Muscle layer of colon (tissue), 2 donors: ENCODE measurements at regions not wholly inside any gene's neighbourhood (a gene's known extent, or its start where the extent isn't known, plus 50 kb on each side); places are given as distances from the start of the nearest gene placed in this dataset.

Experiments
- H3K27ac ChIP-seq: one replicate; pipeline ENCODE4 v1.7.0; 2013; ENCODE audit warnings: low read depth, mild to moderate bottlenecking, low read length, moderate library complexity
- H3K27me3 ChIP-seq, 2 donors: one replicate each; pipeline ENCODE4 v1.7.0; 2013; ENCODE audit warnings: low read length in 2 of 2, mild to moderate bottlenecking in 2 of 2; ENCODE audit not compliant: insufficient read depth in 2 of 2, control insufficient read depth in 1 of 2
- H3K36me3 ChIP-seq: one replicate; pipeline ENCODE4 v1.7.0; 2013; ENCODE audit warnings: mild to moderate bottlenecking, low read length; ENCODE audit not compliant: insufficient read depth
- H3K4me1 ChIP-seq: one replicate; pipeline ENCODE4 v1.7.0; 2013; ENCODE audit warnings: mild to moderate bottlenecking, low read length; ENCODE audit not compliant: insufficient read depth
- H3K4me3 ChIP-seq, 2 donors: one replicate each; pipeline ENCODE4 v1.7.0; 2013; ENCODE audit warnings: low read length in 2 of 2, low read depth in 1 of 2, mild to moderate bottlenecking in 1 of 2, moderate library complexity in 1 of 2
- H3K9ac ChIP-seq: one replicate; pipeline ENCODE4 v1.7.0; 2013; ENCODE audit warnings: low read length
- H3K9me3 ChIP-seq: one replicate; pipeline ENCODE4 v1.7.0; 2013; ENCODE audit warnings: mild to moderate bottlenecking, low read length
- donor health status: abdominal sarcoma.
- donor health status: Adenocarcinoma of cecum.

DNA sequence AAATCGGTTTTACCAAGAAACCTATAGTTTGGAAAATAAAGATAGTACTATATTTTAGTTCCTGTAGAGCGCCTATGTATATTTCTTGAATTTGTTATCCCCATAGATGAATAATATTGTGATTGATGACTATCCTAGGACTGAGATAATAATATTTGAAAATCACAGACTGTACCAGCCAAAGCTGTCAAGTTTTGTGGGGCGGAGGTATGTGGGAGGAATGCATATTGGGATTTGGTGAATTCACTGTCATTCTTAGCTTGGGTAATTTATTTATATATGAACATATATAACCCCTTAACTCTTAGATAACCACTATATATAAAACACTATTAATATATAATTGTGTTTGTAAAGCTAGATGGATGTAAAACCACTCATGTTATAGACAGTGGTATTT is 205.5 kb upstream of the ARSJ start:
- Histone ChIP-seq H3K4me3 (no peak overlapping the region), H3K27me3 (no peaks in the 10 kb centered on the region), H3K9me3 (no peaks in the 10 kb centered on the region), H3K36me3 (no peaks in the 10 kb centered on the region), H3K4me1 (no peaks in the 10 kb centered on the region), H3K9ac (no peak overlapping the region), H3K27ac (no peak overlapping the region)

DNA sequence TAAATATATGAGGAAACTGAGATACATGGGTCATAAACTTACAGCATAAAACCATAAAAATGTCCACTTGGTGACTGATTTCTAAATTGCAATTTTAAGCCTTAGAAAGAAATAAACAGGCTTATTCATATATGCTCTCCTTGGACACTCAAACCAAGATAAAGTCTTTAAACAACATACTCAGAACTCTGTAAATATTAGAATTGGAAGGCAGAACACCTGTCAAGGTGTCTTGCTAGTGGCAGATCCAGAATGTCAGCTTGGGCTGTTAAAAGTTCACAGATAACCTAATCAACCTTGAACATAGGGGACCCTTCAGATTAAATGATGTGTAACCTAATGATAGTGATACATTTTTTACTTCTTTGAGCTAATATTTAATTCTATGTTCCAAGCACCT is 208.1 kb upstream of the ARSJ start:
- Histone ChIP-seq H3K27ac (no peak overlapping the region), H3K9me3 (no peaks in the 10 kb centered on the region), H3K4me1 (no peaks in the 10 kb centered on the region), H3K27me3 (no peaks in the 10 kb centered on the region), H3K4me3 (no peak overlapping the region), H3K36me3 (no peaks in the 10 kb centered on the region), H3K9ac (no peak overlapping the region)

DNA sequence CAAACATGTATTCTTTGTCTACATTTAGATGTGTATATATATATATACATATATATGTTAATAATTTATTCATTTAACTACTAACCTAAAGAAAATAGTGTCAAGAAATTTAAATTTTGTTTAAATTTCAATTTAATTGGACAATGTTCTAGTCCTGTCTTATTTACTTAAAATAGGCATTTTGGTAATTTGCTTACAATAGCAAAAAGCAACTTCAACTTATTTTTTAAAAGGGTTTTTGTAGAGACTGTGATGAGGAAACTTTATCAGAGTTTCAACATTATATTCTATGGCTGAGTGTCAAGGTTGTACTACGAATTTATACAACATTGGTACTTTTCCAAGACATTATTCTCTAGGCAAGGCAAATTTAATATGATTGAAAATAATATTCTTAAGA is 212.0 kb upstream of the ARSJ start:
- Histone ChIP-seq H3K4me3 (no peak overlapping the region), H3K27me3 (no peaks in the 10 kb centered on the region), H3K27ac (no peak overlapping the region), H3K36me3 (no peaks in the 10 kb centered on the region), H3K9me3 (no peaks in the 10 kb centered on the region), H3K9ac (no peak overlapping the region), H3K4me1 (no peaks in the 10 kb centered on the region)

DNA sequence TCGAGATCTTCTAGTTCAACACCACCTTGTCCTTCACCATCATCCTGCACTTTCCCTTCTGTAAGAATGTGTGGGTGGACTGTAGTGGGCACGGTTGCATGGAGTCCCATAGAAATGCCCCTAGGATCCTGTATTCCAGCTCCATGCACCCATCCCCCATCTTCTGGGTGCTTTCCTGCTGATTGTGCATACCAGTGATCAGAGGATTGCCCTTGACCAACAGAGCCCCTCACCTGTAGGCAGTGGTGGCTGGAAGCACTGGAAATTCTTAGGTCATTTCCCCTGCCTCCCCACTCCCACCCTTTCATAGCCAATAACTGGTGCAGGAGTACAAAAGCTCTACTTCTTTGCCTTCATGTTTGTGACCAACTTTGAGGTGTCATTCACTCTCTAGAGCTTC is 213.4 kb upstream of the ARSJ start:
- Histone ChIP-seq H3K4me1 (no peaks in the 10 kb centered on the region), H3K27ac (no peak overlapping the region), H3K27me3 (no peaks in the 10 kb centered on the region), H3K4me3 (no peak overlapping the region), H3K9ac (no peak overlapping the region), H3K36me3 (no peaks in the 10 kb centered on the region), H3K9me3 (no peaks in the 10 kb centered on the region)

DNA sequence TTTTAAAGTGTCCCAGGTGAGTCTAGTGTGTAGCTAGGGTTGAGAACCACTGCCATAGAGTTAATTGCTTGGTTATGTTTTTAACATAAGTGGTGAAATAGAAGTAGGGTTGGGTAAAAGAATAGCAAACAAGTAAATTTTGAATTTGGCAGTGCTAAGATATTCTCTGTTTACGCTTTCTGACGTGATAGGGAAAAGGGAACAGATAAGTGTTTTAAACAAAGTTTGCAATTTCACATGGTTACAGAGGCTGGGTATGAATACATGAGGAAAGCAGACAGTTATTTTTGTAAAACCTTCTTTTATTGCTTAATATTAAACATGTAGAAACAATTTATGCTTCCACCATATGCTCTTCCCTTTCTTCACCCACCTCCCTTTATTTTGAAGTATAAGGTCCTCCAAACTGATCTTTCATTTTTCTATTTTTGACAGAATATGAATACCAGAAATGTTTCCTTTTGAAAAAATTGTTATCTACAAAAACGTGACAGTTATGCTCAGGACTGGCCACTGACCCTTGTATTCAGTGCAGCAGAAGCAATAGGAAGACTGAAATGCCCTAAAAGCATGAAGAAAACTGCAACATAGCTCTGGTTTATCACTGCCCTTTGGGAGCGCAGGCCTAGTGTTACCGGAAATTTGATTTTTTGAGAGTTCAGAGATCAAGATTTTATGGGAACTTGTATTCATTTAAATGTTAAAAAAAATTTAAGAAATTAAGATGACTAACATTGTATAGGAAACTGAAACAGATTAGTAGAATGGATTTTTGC is 214.4 kb upstream of the ARSJ start:
- Histone ChIP-seq H3K4me3 (no peak overlapping the region), H3K36me3 (no peaks in the 10 kb centered on the region), H3K27me3 (no peaks in the 10 kb centered on the region)

DNA sequence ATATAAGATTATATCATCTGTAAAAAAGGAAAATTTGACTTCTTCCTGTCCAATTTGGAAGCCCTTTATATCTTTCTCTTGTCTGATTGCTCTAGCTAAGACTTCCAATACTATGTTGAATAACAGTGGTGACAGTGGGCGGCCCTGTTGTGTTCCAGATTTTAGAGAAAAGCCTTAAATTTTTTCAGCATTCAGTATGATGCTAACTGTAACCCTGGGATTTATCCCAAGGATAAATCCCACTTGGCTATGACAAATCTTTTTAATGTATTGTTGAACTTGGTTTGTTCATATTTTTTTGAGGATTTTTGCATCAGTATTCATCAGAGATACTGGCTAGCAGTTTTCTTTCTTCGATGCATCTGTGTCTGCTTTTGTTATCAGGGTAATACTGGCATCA is 217.2 kb upstream of the ARSJ start:
- Histone ChIP-seq H3K9me3 (no peaks in the 10 kb centered on the region), H3K4me1 (no peaks in the 10 kb centered on the region), H3K9ac (no peak overlapping the region), H3K36me3 (no peaks in the 10 kb centered on the region), H3K27ac (no peak overlapping the region), H3K27me3 (no peaks in the 10 kb centered on the region), H3K4me3 (no peak overlapping the region)

More for the DNA sequence above, 214.4 kb upstream of the ARSJ start:
- no peak overlapping the region for H3K9ac ChIP-seq
- no peaks in the 10 kb centered on the region for H3K4me1 ChIP-seq
- no peak overlapping the region for H3K27ac ChIP-seq
- no peaks in the 10 kb centered on the region for H3K9me3 ChIP-seq

DNA sequence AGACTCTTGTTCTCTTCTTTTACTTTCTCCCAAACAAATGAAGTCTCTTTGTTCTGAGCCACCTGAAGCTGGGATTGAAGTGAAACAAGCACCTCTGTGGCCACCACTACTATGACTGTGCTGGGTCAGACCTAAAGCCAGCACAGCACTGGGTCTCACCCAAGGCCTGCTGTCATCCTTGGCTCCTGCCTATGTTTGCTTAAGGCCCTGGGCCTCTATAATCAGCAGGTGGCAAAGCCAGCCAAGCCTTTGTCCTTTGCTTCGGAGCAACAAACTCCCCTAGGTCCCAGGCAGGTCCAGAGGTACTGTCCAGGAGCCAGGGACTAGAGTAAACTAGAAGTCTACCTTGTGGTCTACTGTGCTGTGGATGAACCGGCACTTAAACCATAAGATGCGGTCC is 220.6 kb upstream of the ARSJ start:
- no peak overlapping the region for H3K27ac ChIP-seq
- H3K27me3 ChIP-seq, result no peaks in the 10 kb centered on the region
- H3K36me3 ChIP-seq, result no peaks in the 10 kb centered on the region
- H3K9ac ChIP-seq, result no peak overlapping the region
- no peaks in the 10 kb centered on the region for H3K9me3 ChIP-seq
- H3K4me3 ChIP-seq, result no peak overlapping the region
- no peaks in the 10 kb centered on the region for H3K4me1 ChIP-seq

DNA sequence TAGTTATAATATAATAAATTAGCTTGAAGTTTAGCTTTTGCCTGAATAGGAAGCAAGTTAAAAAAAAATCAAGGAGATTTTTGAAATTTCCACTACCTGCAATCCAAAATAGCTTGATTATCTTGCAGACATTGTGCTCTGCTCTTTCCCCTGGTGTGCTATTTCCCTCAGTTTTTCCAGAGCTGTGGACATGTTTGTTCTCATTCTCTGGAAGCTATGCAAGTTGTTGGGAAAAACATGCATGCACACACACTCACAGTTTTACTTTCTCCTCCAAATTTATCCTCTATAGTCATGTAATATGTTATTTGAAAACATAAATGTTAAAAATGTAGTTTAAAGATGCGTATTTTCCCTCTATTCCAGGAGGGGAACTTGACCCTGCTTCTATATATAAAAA is 225.8 kb upstream of the ARSJ start:
- no peaks in the 10 kb centered on the region for H3K4me1 ChIP-seq
- H3K9ac ChIP-seq, result no peak overlapping the region
- H3K27ac ChIP-seq, result no peak overlapping the region
- H3K36me3 ChIP-seq, result no peaks in the 10 kb centered on the region
- H3K9me3 ChIP-seq, result no peaks in the 10 kb centered on the region
- H3K4me3 ChIP-seq, result no peak overlapping the region
- H3K27me3 ChIP-seq, result no peaks in the 10 kb centered on the region

DNA sequence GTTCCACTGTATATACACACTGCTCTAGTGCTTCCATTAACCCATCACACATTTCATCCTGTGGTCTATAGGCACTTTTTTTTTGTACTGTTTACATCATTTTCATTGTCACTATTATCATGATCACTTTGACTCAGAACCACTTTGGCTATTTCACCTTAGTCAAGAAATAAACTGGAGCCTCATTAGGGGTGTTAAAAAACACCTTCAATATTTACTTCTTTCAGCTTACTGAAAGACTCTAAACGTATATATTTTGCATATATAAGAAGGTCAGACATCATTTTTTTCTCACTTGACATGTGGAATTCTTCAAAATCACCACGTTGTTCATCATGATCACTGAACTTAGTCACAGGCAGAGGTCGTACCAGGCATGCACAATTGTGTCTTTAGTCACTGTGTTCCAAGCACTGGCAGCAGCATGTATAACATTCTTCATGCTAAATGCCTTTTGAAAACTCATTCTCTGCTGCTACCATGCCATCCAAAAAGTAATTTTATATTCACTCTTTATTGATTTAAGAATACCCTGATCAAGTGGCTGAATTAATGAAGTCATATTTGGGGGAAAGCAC is 229.2 kb upstream of the ARSJ start:
- no peak overlapping the region for H3K4me3 ChIP-seq
- H3K4me1 ChIP-seq, result no peaks in the 10 kb centered on the region
- H3K9me3 ChIP-seq, result no peaks in the 10 kb centered on the region
- no peak overlapping the region for H3K27ac ChIP-seq
- H3K36me3 ChIP-seq, result no peaks in the 10 kb centered on the region
- no peak overlapping the region for H3K9ac ChIP-seq
- no peaks in the 10 kb centered on the region for H3K27me3 ChIP-seq

DNA sequence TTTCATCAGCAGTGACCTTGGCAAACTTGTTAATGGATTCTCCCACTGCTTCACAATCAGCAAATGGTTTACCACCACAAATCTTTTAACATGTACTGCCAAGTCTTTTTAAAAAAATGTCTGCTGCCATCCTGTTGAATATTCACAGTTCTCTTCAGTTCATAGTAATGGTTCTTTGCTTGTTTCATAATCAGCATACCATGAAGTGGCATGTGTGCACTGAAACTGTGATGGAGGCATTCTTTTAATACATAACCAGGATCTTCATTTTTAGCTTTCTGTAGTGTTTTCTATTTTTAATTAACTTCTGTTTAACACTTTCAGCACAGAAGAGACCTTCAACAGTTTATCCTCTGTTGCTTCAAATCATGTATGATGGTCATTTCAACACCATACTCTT is 230.1 kb upstream of the ARSJ start:
- no peaks in the 10 kb centered on the region for H3K36me3 ChIP-seq
- no peaks in the 10 kb centered on the region for H3K27me3 ChIP-seq
- H3K4me1 ChIP-seq, result no peaks in the 10 kb centered on the region
- H3K9ac ChIP-seq, result no peak overlapping the region
- no peak overlapping the region for H3K27ac ChIP-seq
- no peaks in the 10 kb centered on the region for H3K9me3 ChIP-seq
- no peak overlapping the region for H3K4me3 ChIP-seq

DNA sequence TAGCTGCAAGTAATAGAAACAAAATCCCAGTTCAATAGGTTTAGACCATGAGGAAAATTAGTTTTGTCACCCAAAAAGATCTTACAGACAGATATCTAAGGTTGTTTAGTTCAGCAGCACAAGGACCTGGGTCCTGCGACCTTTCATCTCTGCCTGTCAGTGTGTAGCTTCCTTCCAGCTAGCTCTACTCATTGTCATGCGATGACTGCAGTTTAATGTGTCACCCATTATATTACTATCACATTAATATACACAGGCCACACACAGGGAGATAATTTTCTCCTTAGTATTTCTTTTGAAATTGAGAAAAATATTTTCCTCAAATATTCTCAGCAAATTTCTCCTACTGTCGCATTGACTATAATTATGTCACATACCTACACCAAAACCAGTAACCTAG is 232.1 kb upstream of the ARSJ start:
- no peak overlapping the region for H3K27ac ChIP-seq
- no peak overlapping the region for H3K9ac ChIP-seq
- no peaks in the 10 kb centered on the region for H3K4me1 ChIP-seq
- H3K27me3 ChIP-seq, result no peaks in the 10 kb centered on the region
- H3K4me3 ChIP-seq, result no peak overlapping the region
- H3K9me3 ChIP-seq, result no peaks in the 10 kb centered on the region
- no peaks in the 10 kb centered on the region for H3K36me3 ChIP-seq
